Glutamatergic neuron (in vitro differentiated cells): ENCODE measurements at regions not wholly inside any gene's neighbourhood (a gene's known extent, or its start where the extent isn't known, plus 50 kb on each side); places are given as distances from the start of the nearest gene placed in this dataset.
A peak's percentile ranks its signal among the peaks of the same experiment; 100 is the strongest.

Experiments used
- DNase-seq: peaks from one replicate; pipeline ENCODE4 v3.0.0; 2022
- H3K27ac Mint-ChIP-seq: one replicate; pipeline ENCODE4 v1.8.0; 2020; ENCODE audit warnings: mild to moderate bottlenecking, mixed read lengths, inconsistent platforms; ENCODE audit not compliant: unreplicated experiment
- H3K27me3 Mint-ChIP-seq: one replicate; pipeline ENCODE4 v1.8.0; 2020; ENCODE audit warnings: mild to moderate bottlenecking, moderate library complexity, mixed read lengths, inconsistent platforms; ENCODE audit not compliant: unreplicated experiment
- H3K36me3 Mint-ChIP-seq: one replicate; pipeline ENCODE4 v1.8.0; 2020; ENCODE audit warnings: mild to moderate bottlenecking, mixed read lengths, inconsistent platforms; ENCODE audit not compliant: unreplicated experiment
- H3K4me1 Mint-ChIP-seq: one replicate; pipeline ENCODE4 v1.8.0; 2020; ENCODE audit warnings: mild to moderate bottlenecking, low read depth, mixed read lengths, inconsistent platforms; ENCODE audit not compliant: unreplicated experiment
- H3K4me3 Mint-ChIP-seq: one replicate; pipeline ENCODE4 v1.8.0; 2020; ENCODE audit warnings: mild to moderate bottlenecking, mixed read lengths, inconsistent platforms; ENCODE audit not compliant: unreplicated experiment
- H3K9me3 Mint-ChIP-seq: one replicate; pipeline ENCODE4 v1.8.0; 2020; ENCODE audit warnings: mild to moderate bottlenecking, moderate library complexity, mixed read lengths, inconsistent platforms; ENCODE audit not compliant: unreplicated experiment
- CTCF ChIP-seq: fragments of 200-600 bp; sonication (generic); IDR thresholded peaks from one replicate; pipeline ENCODE4 v1.5.0; 2021; ENCODE audit not compliant: partially characterized antibody, unreplicated experiment

- TF ChIP-seq CTCF = no peak
- H3K4me1 Mint-ChIP-seq = peaks cover 7% of the 10 kb centered on the region
- no peak overlapping the region for H3K27ac Mint-ChIP-seq
- H3K27me3 Mint-ChIP-seq = no peaks in the 10 kb centered on the region
- no peaks in the 10 kb centered on the region for H3K36me3 Mint-ChIP-seq
- no peak for DNase-seq
- peaks cover 3% of the 10 kb centered on the region for H3K9me3 Mint-ChIP-seq
- H3K4me3 Mint-ChIP-seq = no peak overlapping the region
These were observed 195.1 kb upstream of the ATP6AP2 start for GRCh38 chrX:40385682-40386081.

GRCh38 chrX:40385256-40385655, 195.5 kb upstream of the ATP6AP2 start:
- Mint-ChIP-seq H3K4me1 (peaks cover 7% of the 10 kb centered on the region), H3K27ac (no peak overlapping the region), H3K27me3 (no peaks in the 10 kb centered on the region), H3K36me3 (no peaks in the 10 kb centered on the region), H3K9me3 (peaks cover 3% of the 10 kb centered on the region), H3K4me3 (no peak overlapping the region)
- DNase-seq = no peak
- no peak for TF ChIP-seq CTCF

- no peak overlapping the region for H3K4me3 Mint-ChIP-seq
- no peak overlapping the region for H3K27ac Mint-ChIP-seq
- no peak for DNase-seq
- H3K27me3 Mint-ChIP-seq = no peaks in the 10 kb centered on the region
- TF ChIP-seq CTCF = no peak
- peaks cover 9% of the 10 kb centered on the region for H3K4me1 Mint-ChIP-seq
- H3K9me3 Mint-ChIP-seq = peaks cover 3% of the 10 kb centered on the region
- no peaks in the 10 kb centered on the region for H3K36me3 Mint-ChIP-seq
These were observed 196.8 kb upstream of the ATP6AP2 start for GRCh38 chrX:40383969-40384368.

- Mint-ChIP-seq H3K4me1 (peaks cover 9% of the 10 kb centered on the region), H3K4me3 (no peak overlapping the region), H3K36me3 (no peaks in the 10 kb centered on the region), H3K27me3 (no peaks in the 10 kb centered on the region), H3K9me3 (peaks cover 3% of the 10 kb centered on the region), H3K27ac (no peak overlapping the region)
- no peak for DNase-seq
- no peak for TF ChIP-seq CTCF
These were observed 197.4 kb upstream of the ATP6AP2 start for GRCh38 chrX:40383360-40383759.

GRCh38 chrX:40380655-40381488, 199.9 kb upstream of the ATP6AP2 start:
- no peak for TF ChIP-seq CTCF
- Mint-ChIP-seq H3K27me3 (no peaks in the 10 kb centered on the region), H3K9me3 (peaks cover 3% of the 10 kb centered on the region), H3K27ac (peak overlapping the region; percentile 86), H3K36me3 (no peaks in the 10 kb centered on the region), H3K4me1 (peaks cover 9% of the 10 kb centered on the region), H3K4me3 (no peak overlapping the region)
- peak; percentile 33 for DNase-seq
